ENCODE measurements at regions not wholly inside any gene's neighbourhood (a gene's known extent, or its start where the extent isn't known, plus 50 kb on each side); places are given as distances from the start of the nearest gene placed in this dataset.

DNA sequence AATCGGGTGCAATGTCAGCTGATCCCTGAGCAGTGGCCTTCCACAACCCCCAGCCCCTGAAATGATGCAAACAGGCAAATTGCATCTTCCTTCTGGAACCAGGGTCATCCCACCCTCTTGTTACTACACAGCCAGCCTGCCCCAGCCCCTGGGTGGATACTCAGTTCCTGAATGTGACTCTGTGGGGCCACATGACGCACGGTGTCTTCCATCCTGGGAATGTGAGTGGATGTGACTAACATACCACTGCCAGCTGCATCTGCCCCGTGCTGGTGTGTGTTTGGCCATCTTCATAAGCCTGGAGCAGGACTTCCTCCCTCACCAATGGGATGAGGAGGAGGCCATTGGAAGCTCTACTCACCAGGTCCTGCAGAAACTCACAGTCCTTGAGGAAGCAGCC lies 257.9 kb upstream of the ADAMTS16 start:
- Mint-ChIP-seq H3K27me3 (no peaks in the 10 kb centered on the region), H3K36me3 (no peaks in the 10 kb centered on the region), H3K4me3 (no peak overlapping the region), H3K9me3 (no peaks in the 10 kb centered on the region), H3K27ac (no peak overlapping the region), H3K4me1 (no peaks in the 10 kb centered on the region)
- DNase-seq, result no peak

DNA sequence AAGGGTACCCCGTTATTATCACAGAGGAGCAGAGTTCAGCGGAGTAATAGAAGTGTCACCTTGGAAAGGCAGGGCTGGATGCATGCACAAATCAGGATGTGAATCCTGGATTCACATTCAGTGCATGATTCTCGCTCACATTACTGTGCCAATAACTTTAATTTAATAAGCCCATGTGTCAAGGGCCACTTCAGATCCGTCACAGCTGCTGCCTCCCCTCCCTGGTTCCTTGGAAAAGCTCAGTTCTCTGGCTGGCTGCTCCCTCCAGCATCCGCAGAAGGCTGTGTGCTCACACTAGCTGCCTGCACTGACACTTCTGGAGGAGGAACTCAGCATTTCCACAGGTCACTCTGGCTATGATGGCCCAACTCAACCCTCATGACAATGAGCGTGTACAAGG lies 256.8 kb upstream of the ADAMTS16 start:
- H3K27ac Mint-ChIP-seq, result no peak overlapping the region
- H3K4me3 Mint-ChIP-seq, result no peak overlapping the region
- H3K4me1 Mint-ChIP-seq, result no peaks in the 10 kb centered on the region
- no peaks in the 10 kb centered on the region for H3K36me3 Mint-ChIP-seq
- H3K9me3 Mint-ChIP-seq, result no peaks in the 10 kb centered on the region
- DNase-seq, result no peak
- H3K27me3 Mint-ChIP-seq, result no peaks in the 10 kb centered on the region

GRCh38 chr5:4893063-4893744 lies 246.9 kb upstream of the ADAMTS16 start:
- Mint-ChIP-seq H3K27ac (no peak overlapping the region), H3K27me3 (peaks cover 7% of the 10 kb centered on the region), H3K9me3 (peaks cover 5% of the 10 kb centered on the region), H3K4me3 (no peak overlapping the region), H3K4me1 (no peaks in the 10 kb centered on the region), H3K36me3 (no peaks in the 10 kb centered on the region)
- DNase-seq, result no peak

DNA sequence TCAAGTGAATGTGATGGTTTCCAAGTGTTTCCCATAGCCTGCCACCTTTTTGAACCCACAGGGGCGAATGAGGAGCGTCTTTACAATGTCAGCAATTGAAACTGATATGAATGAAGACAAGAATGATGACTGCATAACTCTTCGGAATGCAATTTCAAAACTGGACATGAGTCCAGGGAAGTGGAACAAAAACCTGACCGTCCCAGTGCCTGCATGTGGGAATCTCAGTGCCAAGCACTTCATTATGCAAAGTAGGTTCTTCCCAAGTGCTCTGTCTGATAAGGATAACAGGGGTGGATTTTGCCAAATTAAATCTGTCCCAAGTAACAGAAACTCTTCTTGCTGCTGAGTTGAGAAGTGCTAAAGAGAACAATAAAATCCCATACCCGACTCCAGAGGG lies 243.8 kb upstream of the ADAMTS16 start:
- Mint-ChIP-seq H3K4me3 (no peak overlapping the region), H3K27ac (no peak overlapping the region), H3K27me3 (peaks cover 7% of the 10 kb centered on the region)

GRCh38 chr5:4901305-4901811 lies 238.8 kb upstream of the ADAMTS16 start:
- Mint-ChIP-seq H3K4me3 (no peak overlapping the region), H3K27me3 (no peaks in the 10 kb centered on the region), H3K27ac (no peak overlapping the region), H3K9me3 (no peaks in the 10 kb centered on the region), H3K4me1 (no peaks in the 10 kb centered on the region), H3K36me3 (no peaks in the 10 kb centered on the region)
- DNase-seq, result no peak

More for the DNA sequence above, 243.8 kb upstream of the ADAMTS16 start:
- peaks cover 4% of the 10 kb centered on the region for H3K9me3 Mint-ChIP-seq
- DNase-seq, result no peak
- H3K4me1 Mint-ChIP-seq, result no peaks in the 10 kb centered on the region
- no peaks in the 10 kb centered on the region for H3K36me3 Mint-ChIP-seq

- Mint-ChIP-seq H3K4me3 (no peak overlapping the region), H3K27ac (no peak overlapping the region), H3K4me1 (no peaks in the 10 kb centered on the region), H3K36me3 (no peaks in the 10 kb centered on the region), H3K27me3 (no peaks in the 10 kb centered on the region), H3K9me3 (no peaks in the 10 kb centered on the region)
- no peak for DNase-seq
These were observed 238.2 kb upstream of the ADAMTS16 start for GRCh38 chr5:4901924-4902323.

DNA sequence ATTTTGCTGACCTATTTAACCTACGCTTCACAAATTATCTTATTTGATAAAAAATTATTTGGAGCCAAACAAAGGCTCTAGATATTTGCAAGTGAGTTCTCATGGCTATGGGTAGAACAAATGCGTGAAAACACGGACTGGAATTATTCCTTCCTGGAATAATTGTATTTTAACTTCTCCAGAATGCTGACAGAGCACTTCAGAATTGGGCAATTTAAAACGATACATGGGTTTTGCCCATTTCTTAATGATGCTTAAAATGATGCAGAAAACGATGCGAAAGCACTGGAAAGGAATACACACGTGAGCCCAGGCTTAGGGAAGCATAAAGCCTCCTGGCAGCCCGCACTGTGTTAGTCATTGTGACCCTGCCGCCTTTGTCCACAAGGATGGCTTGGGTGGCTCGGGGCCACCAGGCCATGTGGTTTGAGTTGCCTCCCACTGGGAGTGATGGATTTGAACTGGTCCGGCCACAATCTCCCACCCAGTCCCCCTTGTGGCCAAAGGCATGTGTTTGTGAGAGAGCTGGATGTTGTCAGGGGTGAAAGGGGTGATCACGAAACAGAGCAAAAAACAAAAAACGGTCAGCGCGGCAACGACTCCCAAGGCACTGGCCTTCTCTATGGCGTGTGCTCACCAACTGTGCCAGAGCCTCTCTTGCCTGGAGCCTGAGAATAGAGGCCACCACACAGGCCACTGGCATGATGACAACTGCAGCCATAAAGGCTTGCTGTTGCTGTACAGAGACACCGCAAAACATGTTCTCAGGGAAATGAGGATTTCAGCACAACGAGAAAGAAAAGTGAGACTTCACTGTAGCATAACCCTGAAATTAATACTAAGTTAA lies 234.2 kb upstream of the ADAMTS16 start:
- no peak overlapping the region for H3K4me3 Mint-ChIP-seq
- H3K27me3 Mint-ChIP-seq, result no peaks in the 10 kb centered on the region
- H3K27ac Mint-ChIP-seq, result no peak overlapping the region
- no peaks in the 10 kb centered on the region for H3K4me1 Mint-ChIP-seq
- no peak for DNase-seq
- H3K36me3 Mint-ChIP-seq, result no peaks in the 10 kb centered on the region
- H3K9me3 Mint-ChIP-seq, result no peaks in the 10 kb centered on the region

- no peaks in the 10 kb centered on the region for H3K27me3 Mint-ChIP-seq
- no peaks in the 10 kb centered on the region for H3K4me1 Mint-ChIP-seq
- H3K36me3 Mint-ChIP-seq, result no peaks in the 10 kb centered on the region
- H3K9me3 Mint-ChIP-seq, result peaks cover 2% of the 10 kb centered on the region
- DNase-seq, result no peak
- no peak overlapping the region for H3K27ac Mint-ChIP-seq
- H3K4me3 Mint-ChIP-seq, result no peak overlapping the region
These were observed 233.3 kb upstream of the ADAMTS16 start for GRCh38 chr5:4906786-4907185.

- DNase-seq, result no peak
- H3K4me3 Mint-ChIP-seq, result no peak overlapping the region
- peaks cover 2% of the 10 kb centered on the region for H3K9me3 Mint-ChIP-seq
- no peaks in the 10 kb centered on the region for H3K36me3 Mint-ChIP-seq
- H3K27ac Mint-ChIP-seq, result no peak overlapping the region
- no peaks in the 10 kb centered on the region for H3K4me1 Mint-ChIP-seq
- no peaks in the 10 kb centered on the region for H3K27me3 Mint-ChIP-seq
These were observed 232.6 kb upstream of the ADAMTS16 start for GRCh38 chr5:4907571-4907970.

- Mint-ChIP-seq H3K27ac (no peak overlapping the region), H3K4me3 (no peak overlapping the region), H3K9me3 (peaks cover 2% of the 10 kb centered on the region), H3K27me3 (no peaks in the 10 kb centered on the region), H3K4me1 (no peaks in the 10 kb centered on the region), H3K36me3 (no peaks in the 10 kb centered on the region)
- no peak for DNase-seq
These were observed 231.0 kb upstream of the ADAMTS16 start for GRCh38 chr5:4909086-4909485.

DNA sequence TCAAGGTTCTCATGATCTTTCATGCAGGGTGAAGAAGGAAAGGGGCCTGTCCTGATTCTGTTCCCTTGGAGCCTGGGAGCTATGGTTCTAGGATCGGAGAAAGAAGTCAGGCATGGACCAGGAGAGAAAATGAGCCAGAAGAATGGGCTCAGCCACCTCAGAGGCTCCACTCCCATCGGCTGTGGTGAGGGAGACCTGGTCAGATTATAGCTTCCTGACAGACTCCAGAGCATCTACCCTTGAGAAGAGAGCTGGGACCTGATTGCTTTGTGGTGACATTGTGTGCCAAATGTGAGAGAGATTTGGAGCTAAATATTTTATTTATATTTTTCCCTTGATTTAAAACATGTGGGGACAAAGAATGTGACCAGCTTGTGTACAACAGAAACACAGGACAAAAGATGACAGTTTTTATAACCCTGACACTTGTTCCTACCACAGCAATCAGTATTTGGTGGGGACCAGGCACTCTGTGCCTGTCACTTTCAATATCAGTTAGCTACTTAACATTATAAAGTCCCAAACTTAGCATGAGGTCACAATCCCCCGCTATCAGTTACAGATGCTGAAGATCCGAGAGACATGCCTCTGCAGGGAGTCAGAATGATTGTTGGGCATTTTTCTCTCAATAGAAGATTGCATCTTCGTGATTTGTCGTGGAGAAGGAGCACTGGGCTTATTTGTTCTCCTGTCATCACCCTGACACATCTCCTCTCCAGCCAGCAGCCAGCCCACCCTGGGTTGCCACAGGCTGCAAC lies 228.3 kb upstream of the ADAMTS16 start:
- peaks cover 7% of the 10 kb centered on the region for H3K27me3 Mint-ChIP-seq
- no peaks in the 10 kb centered on the region for H3K4me1 Mint-ChIP-seq
- H3K9me3 Mint-ChIP-seq, result peaks cover 2% of the 10 kb centered on the region
- H3K27ac Mint-ChIP-seq, result no peak overlapping the region
- H3K4me3 Mint-ChIP-seq, result no peak overlapping the region
- no peaks in the 10 kb centered on the region for H3K36me3 Mint-ChIP-seq
- no peak for DNase-seq

DNA sequence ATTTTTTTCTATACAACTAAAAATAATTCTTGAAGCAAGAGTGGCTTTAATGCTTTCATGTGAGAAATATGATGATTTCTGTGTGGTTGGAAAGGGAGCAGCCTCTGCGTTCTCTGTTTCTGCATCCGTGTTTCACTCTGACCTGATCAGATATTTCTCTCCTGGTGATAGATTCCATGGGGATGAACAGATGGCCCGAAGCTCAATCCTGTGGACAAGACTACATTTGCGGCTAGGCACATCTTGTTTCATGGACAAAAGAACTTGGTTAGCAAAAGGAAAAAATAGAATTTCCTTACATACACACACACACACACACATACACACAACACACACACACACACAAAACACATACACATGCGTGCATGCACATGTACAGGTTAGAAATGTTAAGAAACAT lies 218.2 kb upstream of the ADAMTS16 start:
- no peak for DNase-seq
- Mint-ChIP-seq H3K36me3 (no peaks in the 10 kb centered on the region), H3K4me3 (no peak overlapping the region)

DNA sequence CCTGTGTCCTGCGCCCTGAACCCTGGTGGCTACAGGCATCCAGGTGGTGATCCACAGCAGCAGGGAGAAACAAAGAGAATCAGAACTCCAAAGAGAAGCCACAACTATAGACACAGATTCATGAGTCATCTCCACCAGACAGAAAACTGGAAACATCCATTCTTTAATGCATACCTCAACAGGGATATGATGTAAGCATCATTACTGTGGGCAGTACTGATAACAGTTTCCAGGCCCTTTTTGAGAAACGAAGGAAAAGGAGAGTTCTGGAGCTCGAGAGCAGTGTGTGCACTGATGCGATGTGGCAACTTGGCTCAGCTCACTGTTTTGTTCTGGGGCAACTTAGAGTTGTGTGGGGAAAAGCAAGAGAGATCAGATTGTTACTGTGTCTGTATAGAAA lies 215.6 kb upstream of the ADAMTS16 start:
- Mint-ChIP-seq H3K27ac (no peak overlapping the region), H3K4me3 (no peak overlapping the region), H3K36me3 (no peaks in the 10 kb centered on the region), H3K9me3 (no peaks in the 10 kb centered on the region), H3K4me1 (no peaks in the 10 kb centered on the region), H3K27me3 (no peaks in the 10 kb centered on the region)
- DNase-seq, result no peak

More for the DNA sequence above, 218.2 kb upstream of the ADAMTS16 start:
- H3K9me3 Mint-ChIP-seq, result no peaks in the 10 kb centered on the region
- peaks cover 1% of the 10 kb centered on the region for H3K27me3 Mint-ChIP-seq
- no peak overlapping the region for H3K27ac Mint-ChIP-seq
- no peaks in the 10 kb centered on the region for H3K4me1 Mint-ChIP-seq

- H3K4me1 Mint-ChIP-seq, result no peaks in the 10 kb centered on the region
These were observed 213.0 kb upstream of the ADAMTS16 start for GRCh38 chr5:4927097-4927496.

GRCh38 chr5:4928409-4928808 lies 211.7 kb upstream of the ADAMTS16 start:
- Mint-ChIP-seq H3K27ac (no peak overlapping the region), H3K4me1 (no peaks in the 10 kb centered on the region), H3K27me3 (no peaks in the 10 kb centered on the region), H3K36me3 (no peaks in the 10 kb centered on the region), H3K9me3 (peaks cover 8% of the 10 kb centered on the region), H3K4me3 (no peak overlapping the region)
- DNase-seq, result no peak

More at GRCh38 chr5:4927097-4927496, 213.0 kb upstream of the ADAMTS16 start:
- no peak for DNase-seq
- H3K27me3 Mint-ChIP-seq, result no peaks in the 10 kb centered on the region
- H3K27ac Mint-ChIP-seq, result no peak overlapping the region
- H3K4me3 Mint-ChIP-seq, result no peak overlapping the region
- no peaks in the 10 kb centered on the region for H3K9me3 Mint-ChIP-seq
- H3K36me3 Mint-ChIP-seq, result no peaks in the 10 kb centered on the region
